ENCODE measurements at regions not wholly inside any gene's neighbourhood (a gene's known extent, or its start where the extent isn't known, plus 50 kb on each side); places are given as distances from the start of the nearest gene placed in this dataset.
"Not testable (repeated sequence)": the region's sequence is repeated elsewhere in the genome, so short reads cannot be mapped to it uniquely, and the experiment has no call there.

GRCh38 chr5:32534041-32534440, 51.3 kb upstream of the SUB1 start:
- peak; percentile 53 for DNase-seq (ENCODE audit: low read depth)

GRCh38 chr5:32531885-32532520, 53.4 kb upstream of the SUB1 start:
- peak; percentile 88 for DNase-seq (ENCODE audit: low read depth)

GRCh38 chr5:32527321-32527720, 58.0 kb upstream of the SUB1 start:
- not testable (repeated sequence) for DNase-seq (ENCODE audit: low read depth)

GRCh38 chr5:32526810-32527209, 58.5 kb upstream of the SUB1 start:
- DNase-seq (ENCODE audit: low read depth): no peak

- DNase-seq (ENCODE audit: low read depth): no peak
Measured at GRCh38 chr5:32523625-32524024, 61.7 kb upstream of the SUB1 start.

GRCh38 chr5:32522429-32523143, 62.8 kb upstream of the SUB1 start:
- peak; percentile 90 for DNase-seq (ENCODE audit: low read depth)

- no peak for DNase-seq (ENCODE audit: low read depth)
Measured at GRCh38 chr5:32521481-32521880, 63.9 kb upstream of the SUB1 start.

- no peak for DNase-seq (ENCODE audit: low read depth)
Measured at GRCh38 chr5:32520972-32521371, 64.4 kb upstream of the SUB1 start.

- DNase-seq (ENCODE audit: low read depth): no peak
Measured at GRCh38 chr5:32520356-32520755, 65.0 kb upstream of the SUB1 start.

GRCh38 chr5:32519508-32519907, 65.8 kb upstream of the SUB1 start:
- no peak for DNase-seq (ENCODE audit: low read depth)

GRCh38 chr5:32514806-32515205, 70.3 kb upstream of the ZFR start:
- DNase-seq (ENCODE audit: low read depth): no peak

- peak; percentile 60 for DNase-seq (ENCODE audit: low read depth)
Measured at GRCh38 chr5:32512926-32513325, 68.4 kb upstream of the ZFR start.

GRCh38 chr5:32511776-32512374, 67.3 kb upstream of the ZFR start:
- DNase-seq (ENCODE audit: low read depth): no peak

- no peak for DNase-seq (ENCODE audit: low read depth)
Measured at GRCh38 chr5:32510860-32511259, 66.3 kb upstream of the ZFR start.

GRCh38 chr5:32508806-32509805, 64.6 kb upstream of the ZFR start:
- DNase-seq (ENCODE audit: low read depth): peak; percentile 75

GRCh38 chr5:32507738-32508434, 63.3 kb upstream of the ZFR start:
- DNase-seq (ENCODE audit: low read depth): peak; percentile 98

GRCh38 chr5:32506799-32507198, 62.3 kb upstream of the ZFR start:
- DNase-seq (ENCODE audit: low read depth): peak; percentile 98

- no peak for DNase-seq (ENCODE audit: low read depth)
Measured at GRCh38 chr5:32506201-32506661, 61.7 kb upstream of the ZFR start.

- DNase-seq (ENCODE audit: low read depth): peak; percentile 89
Measured at GRCh38 chr5:32505756-32506155, 61.2 kb upstream of the ZFR start.

- peak; percentile 98 for DNase-seq (ENCODE audit: low read depth)
Measured at GRCh38 chr5:32504989-32505596, 60.6 kb upstream of the ZFR start.

Measured in EH (cell line).